HEK293 (cell line): ENCODE measurements at regions not wholly inside any gene's neighbourhood (a gene's known extent, or its start where the extent isn't known, plus 50 kb on each side); places are given as distances from the start of the nearest gene placed in this dataset.

Experiments used
- CTCF ChIA-PET: fragments of 350-600 bp; formaldehyde crosslinking; extraction: SDS; loops from one replicate; lab custom pipeline; 2021; ENCODE audit warnings: antibody characterized with exemption; lab: Yijun Ruan, JAX
- POLR2A ChIA-PET: fragments of 300-600 bp; formaldehyde crosslinking; extraction: SDS; loops from one replicate; lab custom pipeline; 2020; ENCODE audit warnings: antibody characterized with exemption, inconsistent platforms; lab: Yijun Ruan, JAX
- H3K27ac ChIP-seq: fragments of 200-500 bp; sonication (Bioruptor generic); 2 replicates; pipeline ENCODE4 v1.5.1; 2014; ENCODE audit warnings: low read depth, low read length, control low read depth, inconsistent platforms; ENCODE audit errors: extremely low read depth
- H3K36me3 ChIP-seq, 2 experiments: fragments of 200-500 bp in 1 of 2; sonication (Bioruptor generic) in 1 of 2; 1 replicate in 1 of 2; 2 replicates in 1 of 2; pipeline ENCODE4 v1.5.1; 2014 to 2017; ENCODE audit warnings: inconsistent platforms in 2 of 2, low read length in 2 of 2; ENCODE audit not compliant: control insufficient read depth in 2 of 2, insufficient read depth in 1 of 2
- H3K4me1 ChIP-seq: fragments of 200-500 bp; sonication (Bioruptor generic); 2 replicates; pipeline ENCODE4 v1.5.1; 2014; ENCODE audit warnings: mild to moderate bottlenecking, low read length, inconsistent platforms; ENCODE audit not compliant: control insufficient read depth, insufficient read depth
- H3K4me3 ChIP-seq: 2 replicates; pipeline ENCODE4 v1.5.1; 2011; ENCODE audit warnings: low read depth, mild to moderate bottlenecking, control low read depth, low read length, moderate library complexity
- H3K9me3 ChIP-seq: fragments of 200-500 bp; sonication (Bioruptor generic); 2 replicates; pipeline ENCODE4 v1.5.1; 2014; ENCODE audit warnings: low read depth, low read length, inconsistent platforms; ENCODE audit not compliant: control insufficient read depth, insufficient read depth
- EGR2 ChIP-seq: fragments of 450-650 bp; formaldehyde crosslinking; IDR thresholded peaks from 2 replicates; pipeline ENCODE4 v1.5.1; 2016; ENCODE audit warnings: low read depth, missing biosample characterization, missing genetic modification characterization
- GLI2 ChIP-seq: fragments of 450-650 bp; formaldehyde crosslinking; IDR thresholded peaks from 2 replicates; pipeline ENCODE4; 2017; ENCODE audit warnings: missing biosample characterization, missing genetic modification characterization, low read depth, borderline replicate concordance
- IKZF3 ChIP-seq: fragments of 450-650 bp; IDR thresholded peaks from 2 replicates; pipeline ENCODE4 v1.5.0; 2018; ENCODE audit warnings: missing biosample characterization, mild to moderate bottlenecking, missing genetic modification characterization, moderate library complexity
- PATZ1 ChIP-seq: fragments of 450-650 bp; formaldehyde crosslinking; IDR thresholded peaks from 2 replicates; pipeline ENCODE4 v1.5.1; 2016; ENCODE audit warnings: missing biosample characterization, missing genetic modification characterization
- PRDM1 ChIP-seq: fragments of 450-650 bp; formaldehyde crosslinking; IDR thresholded peaks from 2 replicates; pipeline ENCODE4; 2016; ENCODE audit warnings: missing biosample characterization, missing genetic modification characterization
- SP2 ChIP-seq: fragments of 450-650 bp; formaldehyde crosslinking; IDR thresholded peaks from 2 replicates; pipeline ENCODE4 v1.5.1; 2016; ENCODE audit warnings: missing biosample characterization, missing genetic modification characterization
- SP7 ChIP-seq: fragments of 450-650 bp; formaldehyde crosslinking; IDR thresholded peaks from 2 replicates; pipeline ENCODE4 v1.5.1; 2016; ENCODE audit warnings: missing biosample characterization, missing genetic modification characterization
- ZBTB7A ChIP-seq: fragments of 450-650 bp; formaldehyde crosslinking; IDR thresholded peaks from 2 replicates; pipeline ENCODE4 v1.5.1; 2016; ENCODE audit warnings: low read depth, missing biosample characterization, missing genetic modification characterization
- ZFP41 ChIP-seq: fragments of 450-650 bp; formaldehyde crosslinking; IDR thresholded peaks from 2 replicates; pipeline ENCODE4 v1.5.1; 2016; ENCODE audit warnings: missing biosample characterization, missing genetic modification characterization, borderline replicate concordance
- ZNF16 ChIP-seq: fragments of 450-650 bp; formaldehyde crosslinking; IDR thresholded peaks from 2 replicates; pipeline ENCODE4 v1.5.1; 2016; ENCODE audit warnings: low read depth, missing biosample characterization, missing genetic modification characterization
- ZNF175 ChIP-seq: fragments of 450-650 bp; formaldehyde crosslinking; IDR thresholded peaks from 2 replicates; pipeline ENCODE4 v1.5.1; 2016; ENCODE audit warnings: missing biosample characterization, missing genetic modification characterization
- ZNF274 ChIP-seq, 2 experiments: fragments of 200-500 bp in 1 of 2; fragments of 450-650 bp in 1 of 2; sonication (Bioruptor generic) in 1 of 2; formaldehyde crosslinking in 1 of 2; IDR thresholded peaks; 2 replicates each; pipeline versions ENCODE4 v1.5.1 to v1.6.1; 2014 to 2016; ENCODE audit warnings: borderline replicate concordance in 1 of 2, inconsistent platforms in 1 of 2, low read length in 1 of 2, missing biosample characterization in 1 of 2, missing genetic modification characterization in 1 of 2
- ZNF350 ChIP-seq: fragments of 450-650 bp; formaldehyde crosslinking; IDR thresholded peaks from 2 replicates; pipeline ENCODE4 v1.5.0; 2017; ENCODE audit warnings: missing biosample characterization, mild to moderate bottlenecking, missing genetic modification characterization
- ZNF391 ChIP-seq: fragments of 450-650 bp; formaldehyde crosslinking; IDR thresholded peaks from 2 replicates; pipeline ENCODE4 v1.5.1; 2016; ENCODE audit warnings: low read depth, missing biosample characterization, missing genetic modification characterization, borderline replicate concordance
- ZNF501 ChIP-seq: fragments of 450-650 bp; formaldehyde crosslinking; IDR thresholded peaks from 2 replicates; pipeline ENCODE4 v1.5.1; 2016; ENCODE audit warnings: missing biosample characterization, missing genetic modification characterization
- ZNF549 ChIP-seq: fragments of 450-650 bp; IDR thresholded peaks from 2 replicates; pipeline ENCODE4 v1.5.1; 2018; ENCODE audit warnings: missing biosample characterization, missing genetic modification characterization, mild to moderate bottlenecking, inconsistent platforms, moderate library complexity
- ZNF623 ChIP-seq: fragments of 450-650 bp; formaldehyde crosslinking; IDR thresholded peaks from 2 replicates; pipeline ENCODE4 v1.5.1; 2016; ENCODE audit warnings: missing biosample characterization, missing genetic modification characterization
- ZNF626 ChIP-seq: fragments of 450-650 bp; sonication (Bioruptor Pico); formaldehyde crosslinking; IDR thresholded peaks from 2 replicates; pipeline ENCODE4 v1.5.1; 2018; ENCODE audit warnings: missing biosample characterization, missing genetic modification characterization, inconsistent platforms
- ZNF776 ChIP-seq: fragments of 450-650 bp; formaldehyde crosslinking; IDR thresholded peaks from 2 replicates; pipeline ENCODE4 v1.5.0; 2017; ENCODE audit warnings: missing biosample characterization, missing genetic modification characterization, borderline replicate concordance
- TF ChIP-seq, protein P1 (sequence below): fragments of 450-650 bp; formaldehyde crosslinking; IDR thresholded peaks from 2 replicates; pipeline ENCODE4 v1.5.1; 2016; ENCODE audit warnings: missing biosample characterization, missing genetic modification characterization, borderline replicate concordance
- TF ChIP-seq, protein P2 (sequence below): fragments of 450-650 bp; formaldehyde crosslinking; IDR thresholded peaks from 2 replicates; pipeline ENCODE4 v1.5.1; 2017; ENCODE audit warnings: missing biosample characterization, missing genetic modification characterization
- TF ChIP-seq, protein P3 (sequence below): fragments of 450-650 bp; formaldehyde crosslinking; IDR thresholded peaks from 2 replicates; pipeline ENCODE4 v1.5.1; 2016; ENCODE audit warnings: missing biosample characterization, missing genetic modification characterization

DNA sequence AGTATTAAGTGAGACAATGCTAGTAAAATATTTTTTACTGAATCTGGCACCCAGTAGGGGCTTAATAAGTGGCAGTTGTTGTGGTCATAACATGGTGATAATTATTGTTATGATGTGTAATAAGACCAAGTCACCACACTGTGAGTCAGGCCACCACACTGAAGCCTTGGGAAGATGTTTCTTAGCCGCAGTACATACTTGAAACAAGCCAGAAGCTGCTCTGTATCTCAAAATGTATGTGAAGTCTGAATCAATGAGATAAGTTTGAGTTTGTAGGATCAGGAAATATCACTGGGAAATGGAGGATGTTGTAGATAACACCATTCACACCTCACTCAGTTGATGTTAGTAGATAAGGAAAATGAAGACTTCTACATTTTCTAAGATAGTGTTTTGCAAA is 51.3 kb upstream of the PTPN3 start:
- Histone ChIP-seq H3K36me3 (no peaks in the 10 kb centered on the region), H3K9me3 (no peaks in the 10 kb centered on the region), H3K4me1 (no peaks in the 10 kb centered on the region), H3K27ac (no peak overlapping the region), H3K4me3 (no peak overlapping the region)
- ChIA-PET CTCF (no interaction called here), POLR2A (no interaction called here)
- no peak for TF ChIP-seq PATZ1 (tag by site-specific recombination)
- TF ChIP-seq, protein P1, sequence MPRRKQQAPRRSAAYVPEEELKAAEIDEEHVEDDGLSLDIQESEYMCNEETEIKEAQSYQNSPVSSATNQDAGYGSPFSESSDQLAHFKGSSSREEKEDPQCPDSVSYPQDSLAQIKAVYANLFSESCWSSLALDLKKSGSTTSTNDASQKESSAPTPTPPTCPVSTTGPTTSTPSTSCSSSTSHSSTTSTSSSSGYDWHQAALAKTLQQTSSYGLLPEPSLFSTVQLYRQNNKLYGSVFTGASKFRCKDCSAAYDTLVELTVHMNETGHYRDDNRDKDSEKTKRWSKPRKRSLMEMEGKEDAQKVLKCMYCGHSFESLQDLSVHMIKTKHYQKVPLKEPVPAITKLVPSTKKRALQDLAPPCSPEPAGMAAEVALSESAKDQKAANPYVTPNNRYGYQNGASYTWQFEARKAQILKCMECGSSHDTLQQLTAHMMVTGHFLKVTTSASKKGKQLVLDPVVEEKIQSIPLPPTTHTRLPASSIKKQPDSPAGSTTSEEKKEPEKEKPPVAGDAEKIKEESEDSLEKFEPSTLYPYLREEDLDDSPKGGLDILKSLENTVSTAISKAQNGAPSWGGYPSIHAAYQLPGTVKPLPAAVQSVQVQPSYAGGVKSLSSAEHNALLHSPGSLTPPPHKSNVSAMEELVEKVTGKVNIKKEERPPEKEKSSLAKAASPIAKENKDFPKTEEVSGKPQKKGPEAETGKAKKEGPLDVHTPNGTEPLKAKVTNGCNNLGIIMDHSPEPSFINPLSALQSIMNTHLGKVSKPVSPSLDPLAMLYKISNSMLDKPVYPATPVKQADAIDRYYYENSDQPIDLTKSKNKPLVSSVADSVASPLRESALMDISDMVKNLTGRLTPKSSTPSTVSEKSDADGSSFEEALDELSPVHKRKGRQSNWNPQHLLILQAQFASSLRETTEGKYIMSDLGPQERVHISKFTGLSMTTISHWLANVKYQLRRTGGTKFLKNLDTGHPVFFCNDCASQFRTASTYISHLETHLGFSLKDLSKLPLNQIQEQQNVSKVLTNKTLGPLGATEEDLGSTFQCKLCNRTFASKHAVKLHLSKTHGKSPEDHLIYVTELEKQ (tag by site-specific recombination) = no peak
- no peak for TF ChIP-seq ZNF175
- no peak for TF ChIP-seq IKZF3
- no peak for TF ChIP-seq ZNF350

- no peak overlapping the region for H3K4me3 ChIP-seq
- H3K27ac ChIP-seq = no peak overlapping the region
- H3K9me3 ChIP-seq = no peaks in the 10 kb centered on the region
- POLR2A ChIA-PET = no interaction called here
- no peaks in the 10 kb centered on the region for H3K4me1 ChIP-seq
- no peaks in the 10 kb centered on the region for H3K36me3 ChIP-seq
- CTCF ChIA-PET = interaction anchor here (0.8 to 1.0 kb wide), 2 partner anchors 15 to 129 kb away, joined by 3 read pairs; no protein-coding TSS in a partner anchor
- TF ChIP-seq PRDM1 (tag by site-specific recombination) (no peak), ZFP41 (tag by site-specific recombination) (no peak), ZNF626 (no peak), ZNF391 (tag by site-specific recombination) (no peak), ZNF274 (IDR thresholded peaks at IDR 0.05; ENCODE audit: low read length) (no peak), ZNF274 (tag by site-specific recombination; IDR thresholded peaks at IDR 0.05; ENCODE audit: borderline replicate concordance) (no peak), SP2 (tag by site-specific recombination) (no peak), ZNF623 (tag by site-specific recombination) (no peak), ZBTB7A (tag by site-specific recombination) (no peak), GLI2 (tag by site-specific recombination) (no peak), ZNF776 (no peak), EGR2 (tag by site-specific recombination) (no peak), ZNF549 (no peak), ZNF501 (no peak), SP7 (no peak), ZNF16 (no peak)
- TF ChIP-seq, protein P2, sequence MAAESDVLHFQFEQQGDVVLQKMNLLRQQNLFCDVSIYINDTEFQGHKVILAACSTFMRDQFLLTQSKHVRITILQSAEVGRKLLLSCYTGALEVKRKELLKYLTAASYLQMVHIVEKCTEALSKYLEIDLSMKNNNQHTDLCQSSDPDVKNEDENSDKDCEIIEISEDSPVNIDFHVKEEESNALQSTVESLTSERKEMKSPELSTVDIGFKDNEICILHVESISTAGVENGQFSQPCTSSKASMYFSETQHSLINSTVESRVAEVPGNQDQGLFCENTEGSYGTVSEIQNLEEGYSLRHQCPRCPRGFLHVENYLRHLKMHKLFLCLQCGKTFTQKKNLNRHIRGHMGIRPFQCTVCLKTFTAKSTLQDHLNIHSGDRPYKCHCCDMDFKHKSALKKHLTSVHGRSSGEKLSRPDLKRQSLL (tag by site-specific recombination) = no peak
- TF ChIP-seq, protein P3, sequence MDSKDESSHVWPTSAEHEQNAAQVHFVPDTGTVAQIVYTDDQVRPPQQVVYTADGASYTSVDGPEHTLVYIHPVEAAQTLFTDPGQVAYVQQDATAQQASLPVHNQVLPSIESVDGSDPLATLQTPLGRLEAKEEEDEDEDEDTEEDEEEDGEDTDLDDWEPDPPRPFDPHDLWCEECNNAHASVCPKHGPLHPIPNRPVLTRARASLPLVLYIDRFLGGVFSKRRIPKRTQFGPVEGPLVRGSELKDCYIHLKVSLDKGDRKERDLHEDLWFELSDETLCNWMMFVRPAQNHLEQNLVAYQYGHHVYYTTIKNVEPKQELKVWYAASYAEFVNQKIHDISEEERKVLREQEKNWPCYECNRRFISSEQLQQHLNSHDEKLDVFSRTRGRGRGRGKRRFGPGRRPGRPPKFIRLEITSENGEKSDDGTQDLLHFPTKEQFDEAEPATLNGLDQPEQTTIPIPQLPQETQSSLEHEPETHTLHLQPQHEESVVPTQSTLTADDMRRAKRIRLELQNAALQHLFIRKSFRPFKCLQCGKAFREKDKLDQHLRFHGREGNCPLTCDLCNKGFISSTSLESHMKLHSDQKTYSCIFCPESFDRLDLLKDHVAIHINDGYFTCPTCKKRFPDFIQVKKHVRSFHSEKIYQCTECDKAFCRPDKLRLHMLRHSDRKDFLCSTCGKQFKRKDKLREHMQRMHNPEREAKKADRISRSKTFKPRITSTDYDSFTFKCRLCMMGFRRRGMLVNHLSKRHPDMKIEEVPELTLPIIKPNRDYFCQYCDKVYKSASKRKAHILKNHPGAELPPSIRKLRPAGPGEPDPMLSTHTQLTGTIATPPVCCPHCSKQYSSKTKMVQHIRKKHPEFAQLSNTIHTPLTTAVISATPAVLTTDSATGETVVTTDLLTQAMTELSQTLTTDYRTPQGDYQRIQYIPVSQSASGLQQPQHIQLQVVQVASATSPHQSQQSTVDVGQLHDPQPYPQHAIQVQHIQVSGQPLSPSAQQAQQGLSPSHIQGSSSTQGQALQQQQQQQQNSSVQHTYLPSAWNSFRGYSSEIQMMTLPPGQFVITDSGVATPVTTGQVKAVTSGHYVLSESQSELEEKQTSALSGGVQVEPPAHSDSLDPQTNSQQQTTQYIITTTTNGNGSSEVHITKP (tag by site-specific recombination) = no peak
Measured at GRCh38 chr9:109551651-109552050, 53.5 kb upstream of the PTPN3 start.
